Stimulated activated effector memory CD8-positive, alpha-beta T cell treated with anti-CD3 and anti-CD28 coated beads, Interleukin-12 subunit alpha, Interleukin-12 subunit beta, amount 100 ng/mL, for 72 hours (primary cell): ENCODE measurements at regions not wholly inside any gene's neighbourhood (a gene's known extent, or its start where the extent isn't known, plus 50 kb on each side); places are given as distances from the start of the nearest gene placed in this dataset.

Experiments
- ATAC-seq: fragments of 150-1000 bp; cut with Tn5 transposase; 2 replicates; pipeline ENCODE4 v1.10.0; 2021
- DNase-seq, 2 donors: peaks; one replicate each; pipeline ENCODE4 v3.0.0; 2021 to 2022; ENCODE audit warnings: low spot score in 2 of 2
- H3K27ac Mint-ChIP-seq: one replicate; pipeline ENCODE4 v1.8.0; 2022; ENCODE audit warnings: mild to moderate bottlenecking, mixed read lengths
- H3K36me3 Mint-ChIP-seq: one replicate; pipeline ENCODE4 v1.8.0; 2022; ENCODE audit warnings: mild to moderate bottlenecking, mixed read lengths
- H3K4me1 Mint-ChIP-seq: one replicate; pipeline ENCODE4 v1.8.0; 2022; ENCODE audit warnings: mixed read lengths
- H3K4me3 Mint-ChIP-seq: one replicate; pipeline ENCODE4 v1.8.0; 2022; ENCODE audit warnings: mild to moderate bottlenecking, mixed read lengths
- H3K9me3 Mint-ChIP-seq: one replicate; pipeline ENCODE4 v1.8.0; 2022; ENCODE audit warnings: mixed read lengths

GRCh38 chr4:25474690-25475089 is 97.6 kb downstream of the ANAPC4 start:
- Mint-ChIP-seq H3K36me3 (no peaks in the 10 kb centered on the region), H3K27ac (no peak overlapping the region), H3K4me3 (no peak overlapping the region), H3K4me1 (no peaks in the 10 kb centered on the region), H3K9me3 (peaks cover 4% of the 10 kb centered on the region)
- no peak for DNase-seq
- ATAC-seq = no peak

DNA sequence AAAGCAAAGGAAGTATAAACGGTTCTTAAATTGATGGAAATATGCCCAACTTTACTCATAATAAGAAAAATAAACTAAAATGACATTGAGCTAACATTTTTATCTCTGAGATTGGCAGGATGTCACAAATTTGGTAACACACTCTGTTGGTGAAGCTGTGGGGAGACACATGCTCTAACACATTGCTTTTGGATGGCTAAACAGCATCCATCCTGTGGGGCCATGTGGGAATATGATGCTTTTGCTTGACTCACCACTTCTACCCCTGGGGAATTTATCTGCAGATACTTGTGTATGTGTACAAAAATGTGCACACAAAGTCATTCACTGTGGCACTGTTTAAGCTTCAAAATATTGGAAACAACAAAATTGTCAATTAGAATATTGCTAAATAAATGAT is 100.2 kb downstream of the ANAPC4 start:
- Mint-ChIP-seq H3K36me3 (no peaks in the 10 kb centered on the region), H3K4me1 (no peaks in the 10 kb centered on the region), H3K27ac (no peak overlapping the region), H3K4me3 (no peak overlapping the region), H3K9me3 (no peaks in the 10 kb centered on the region)
- DNase-seq (no peak), ATAC-seq (no peak)

DNA sequence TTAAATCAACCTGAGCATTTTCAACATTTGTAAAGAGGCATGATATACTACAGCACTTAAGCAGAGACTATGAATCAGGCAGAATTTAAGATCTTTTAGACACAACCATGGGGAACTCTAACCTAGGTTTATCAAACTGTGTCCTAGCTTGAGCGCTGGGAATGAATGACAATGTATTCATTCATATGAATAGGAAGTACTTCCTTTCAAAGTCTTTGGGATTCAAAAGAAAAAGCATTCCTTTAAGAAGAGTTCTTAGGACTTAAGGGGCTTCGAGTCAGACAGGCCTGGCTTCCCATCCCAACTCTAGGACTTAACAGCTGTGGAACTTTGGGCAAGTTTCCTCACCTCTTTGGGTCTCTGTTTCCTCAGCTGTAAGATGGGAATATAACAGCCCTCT is 104.6 kb downstream of the ANAPC4 start:
- H3K36me3 Mint-ChIP-seq = no peaks in the 10 kb centered on the region
- no peak overlapping the region for H3K27ac Mint-ChIP-seq
- peaks cover 8% of the 10 kb centered on the region for H3K4me1 Mint-ChIP-seq
- no peak for DNase-seq
- ATAC-seq = no peak
- no peak overlapping the region for H3K4me3 Mint-ChIP-seq
- no peaks in the 10 kb centered on the region for H3K9me3 Mint-ChIP-seq

DNA sequence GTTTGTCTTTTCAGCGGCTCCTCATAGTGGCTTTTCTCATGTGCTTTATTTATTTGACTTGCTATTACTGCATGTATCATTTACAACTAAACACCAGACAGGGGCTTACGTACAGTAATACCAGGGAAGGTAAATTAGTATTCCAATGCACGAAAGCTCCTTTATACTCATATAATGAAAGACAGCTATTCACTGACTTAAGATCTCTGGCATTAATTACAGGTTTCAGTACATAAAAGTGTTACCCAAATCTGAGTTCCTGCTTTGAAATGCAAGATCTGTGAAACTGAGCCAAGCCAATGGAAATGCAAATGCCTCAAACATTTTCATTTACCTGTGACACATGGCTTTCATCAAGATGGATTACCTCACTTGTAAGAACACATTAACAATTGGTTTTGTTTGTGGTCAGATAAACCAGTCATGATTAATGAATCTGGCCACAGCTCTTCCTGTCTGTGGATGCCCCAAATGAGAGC is 107.2 kb downstream of the ANAPC4 start:
- Mint-ChIP-seq H3K36me3 (no peaks in the 10 kb centered on the region), H3K27ac (no peak overlapping the region), H3K9me3 (no peaks in the 10 kb centered on the region), H3K4me1 (peaks cover 8% of the 10 kb centered on the region), H3K4me3 (no peak overlapping the region)
- DNase-seq = no peak
- ATAC-seq = peak; percentile 85

GRCh38 chr4:25485104-25485503 is 108.0 kb downstream of the ANAPC4 start:
- Mint-ChIP-seq H3K9me3 (no peaks in the 10 kb centered on the region), H3K4me3 (no peak overlapping the region), H3K36me3 (no peaks in the 10 kb centered on the region), H3K27ac (no peak overlapping the region), H3K4me1 (peaks cover 8% of the 10 kb centered on the region)
- ATAC-seq (no peak), DNase-seq (no peak)

DNA sequence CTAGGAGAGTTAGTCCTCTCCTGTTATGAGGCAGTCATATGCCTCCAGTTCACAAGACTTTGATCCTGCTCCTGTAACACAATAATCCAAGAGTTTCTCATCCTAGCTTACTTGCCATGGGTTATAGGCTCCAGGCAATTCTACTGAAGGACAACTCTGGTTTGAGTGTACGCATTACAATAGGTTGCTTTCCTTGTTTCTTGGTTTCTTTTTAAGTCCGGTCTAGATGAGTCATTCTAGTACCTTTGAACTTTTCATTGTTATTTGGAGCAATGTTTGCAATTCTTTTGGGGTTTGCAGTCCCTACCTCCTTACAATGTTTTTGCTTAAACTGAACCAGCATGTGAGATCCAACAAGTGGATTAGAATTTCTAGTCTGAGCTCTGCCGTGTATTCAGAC is 109.1 kb downstream of the ANAPC4 start:
- H3K27ac Mint-ChIP-seq = no peak overlapping the region
- no peaks in the 10 kb centered on the region for H3K9me3 Mint-ChIP-seq
- no peak for ATAC-seq
- H3K4me1 Mint-ChIP-seq = peaks cover 8% of the 10 kb centered on the region
- no peaks in the 10 kb centered on the region for H3K36me3 Mint-ChIP-seq
- DNase-seq = no peak
- H3K4me3 Mint-ChIP-seq = no peak overlapping the region

GRCh38 chr4:25487155-25487554 is 110.1 kb downstream of the ANAPC4 start:
- no peak overlapping the region for H3K27ac Mint-ChIP-seq
- peaks cover 8% of the 10 kb centered on the region for H3K4me1 Mint-ChIP-seq
- no peak overlapping the region for H3K4me3 Mint-ChIP-seq
- no peaks in the 10 kb centered on the region for H3K9me3 Mint-ChIP-seq
- no peak for ATAC-seq
- DNase-seq = no peak
- no peaks in the 10 kb centered on the region for H3K36me3 Mint-ChIP-seq

- Mint-ChIP-seq H3K36me3 (no peaks in the 10 kb centered on the region), H3K4me1 (peaks cover 2% of the 10 kb centered on the region), H3K9me3 (no peaks in the 10 kb centered on the region), H3K27ac (no peak overlapping the region), H3K4me3 (no peak overlapping the region)
- ATAC-seq (no peak), DNase-seq (no peak)
These were observed 112.3 kb downstream of the ANAPC4 start for GRCh38 chr4:25489253-25489797.

- no peaks in the 10 kb centered on the region for H3K9me3 Mint-ChIP-seq
- no peak for DNase-seq
- H3K4me3 Mint-ChIP-seq = no peak overlapping the region
- H3K4me1 Mint-ChIP-seq = no peaks in the 10 kb centered on the region
- no peak overlapping the region for H3K27ac Mint-ChIP-seq
- ATAC-seq = no peak
- H3K36me3 Mint-ChIP-seq = no peaks in the 10 kb centered on the region
These were observed 116.4 kb downstream of the ANAPC4 start for GRCh38 chr4:25493466-25493865.

DNA sequence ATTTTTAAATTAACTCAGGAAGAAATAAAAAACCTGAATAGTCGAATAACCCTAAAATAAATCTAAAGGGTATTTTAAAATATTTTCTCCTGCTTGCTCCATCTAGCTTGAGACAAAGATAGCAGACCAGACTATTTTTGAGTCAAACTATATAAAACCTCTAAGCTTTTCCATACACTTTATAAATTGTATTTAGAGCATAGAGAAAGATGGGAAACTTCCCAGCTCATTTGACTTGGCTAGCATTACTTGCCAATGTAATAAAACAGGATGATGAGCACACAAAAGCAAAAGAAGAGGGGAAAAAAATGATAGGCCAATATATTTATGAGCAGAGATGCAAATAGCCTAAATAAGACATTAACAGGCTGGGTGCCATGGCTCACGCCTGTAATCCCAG is 117.1 kb downstream of the ANAPC4 start:
- H3K36me3 Mint-ChIP-seq = no peaks in the 10 kb centered on the region
- no peaks in the 10 kb centered on the region for H3K4me1 Mint-ChIP-seq
- H3K9me3 Mint-ChIP-seq = no peaks in the 10 kb centered on the region
- no peak overlapping the region for H3K4me3 Mint-ChIP-seq
- no peak overlapping the region for H3K27ac Mint-ChIP-seq
- DNase-seq (no peak), ATAC-seq (no peak)

GRCh38 chr4:25500626-25501316 is 123.7 kb downstream of the ANAPC4 start:
- H3K9me3 Mint-ChIP-seq = no peaks in the 10 kb centered on the region
- no peaks in the 10 kb centered on the region for H3K4me1 Mint-ChIP-seq
- DNase-seq (no peak), ATAC-seq (peak; percentile 36)
- H3K27ac Mint-ChIP-seq = no peak overlapping the region
- H3K4me3 Mint-ChIP-seq = no peak overlapping the region
- H3K36me3 Mint-ChIP-seq = no peaks in the 10 kb centered on the region

GRCh38 chr4:25502115-25502514 is 125.1 kb downstream of the ANAPC4 start:
- no peak for ATAC-seq
- no peaks in the 10 kb centered on the region for H3K9me3 Mint-ChIP-seq
- H3K27ac Mint-ChIP-seq = no peak overlapping the region
- H3K4me3 Mint-ChIP-seq = no peak overlapping the region
- no peak for DNase-seq
- H3K36me3 Mint-ChIP-seq = no peaks in the 10 kb centered on the region
- H3K4me1 Mint-ChIP-seq = no peaks in the 10 kb centered on the region

GRCh38 chr4:25503779-25504178 is 126.7 kb downstream of the ANAPC4 start:
- Mint-ChIP-seq H3K9me3 (no peaks in the 10 kb centered on the region), H3K4me1 (no peaks in the 10 kb centered on the region), H3K36me3 (no peaks in the 10 kb centered on the region), H3K27ac (no peak overlapping the region), H3K4me3 (no peak overlapping the region)
- ATAC-seq (no peak), DNase-seq (no peak)

GRCh38 chr4:25504932-25505636 is 128.0 kb downstream of the ANAPC4 start:
- H3K9me3 Mint-ChIP-seq = no peaks in the 10 kb centered on the region
- DNase-seq = no peak
- H3K4me1 Mint-ChIP-seq = no peaks in the 10 kb centered on the region

DNA sequence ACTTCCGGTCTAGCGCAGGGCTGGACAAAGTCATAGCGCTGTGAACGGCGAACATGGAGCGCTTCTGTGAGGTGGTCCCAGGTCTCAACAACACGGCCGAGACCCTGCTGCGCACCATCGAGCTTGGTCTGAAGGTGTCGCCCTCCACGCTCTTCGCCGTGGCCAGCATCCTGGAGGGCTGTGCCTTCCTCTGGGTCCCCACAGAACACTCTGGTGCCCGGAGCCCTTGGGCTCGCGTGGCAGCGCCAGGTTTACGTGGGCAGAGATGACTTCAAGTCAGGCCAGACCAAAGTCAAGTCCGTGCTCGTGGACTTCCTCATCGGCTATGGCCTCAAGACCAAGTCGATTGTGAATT is 128.6 kb downstream of the ANAPC4 start:
- H3K27ac Mint-ChIP-seq = no peak overlapping the region
- DNase-seq (no peak), ATAC-seq (no peak)
- H3K4me1 Mint-ChIP-seq = no peaks in the 10 kb centered on the region
- H3K9me3 Mint-ChIP-seq = no peaks in the 10 kb centered on the region
- no peaks in the 10 kb centered on the region for H3K36me3 Mint-ChIP-seq
- H3K4me3 Mint-ChIP-seq = no peak overlapping the region

More at GRCh38 chr4:25504932-25505636, 128.0 kb downstream of the ANAPC4 start:
- no peak overlapping the region for H3K27ac Mint-ChIP-seq
- H3K4me3 Mint-ChIP-seq = no peak overlapping the region
- ATAC-seq = no peak
- no peaks in the 10 kb centered on the region for H3K36me3 Mint-ChIP-seq

- DNase-seq = no peak
- no peak overlapping the region for H3K4me3 Mint-ChIP-seq
- ATAC-seq = peak; percentile 8
- no peaks in the 10 kb centered on the region for H3K9me3 Mint-ChIP-seq
- H3K36me3 Mint-ChIP-seq = no peaks in the 10 kb centered on the region
- no peaks in the 10 kb centered on the region for H3K4me1 Mint-ChIP-seq
- no peak overlapping the region for H3K27ac Mint-ChIP-seq
These were observed 129.0 kb downstream of the ANAPC4 start for GRCh38 chr4:25506032-25506571.
